ENCODE measurements at regions not wholly inside any gene's neighbourhood (a gene's known extent, or its start where the extent isn't known, plus 50 kb on each side); places are given as distances from the start of the nearest gene placed in this dataset.

GRCh38 chr3:109572301-109572700 lies 235.0 kb upstream of the DPPA4 start:
- no peaks in the 10 kb centered on the region for H3K27me3 Mint-ChIP-seq (ENCODE audit: unreplicated experiment)
- H3K27ac Mint-ChIP-seq (ENCODE audit: unreplicated experiment) = no peak overlapping the region
- CTCF ChIA-PET = no interaction called here
- no peak for TF ChIP-seq CTCF (IDR thresholded peaks at IDR 0.05; ENCODE audit: unreplicated experiment)
- H3K9me3 Mint-ChIP-seq (ENCODE audit: low read depth, unreplicated experiment) = peaks cover 5% of the 10 kb centered on the region
- no peaks in the 10 kb centered on the region for H3K36me3 Mint-ChIP-seq (ENCODE audit: insufficient read depth, unreplicated experiment)
- intact Hi-C loops (cut with micrococcal nuclease; ENCODE audit: unreplicated experiment) = no loop called here
- no TSS peak for BruUV-seq (replicated peaks)
- no peaks in the 10 kb centered on the region for H3K4me1 Mint-ChIP-seq (ENCODE audit: low read depth, unreplicated experiment)
- no peak overlapping the region for H3K4me3 Mint-ChIP-seq (ENCODE audit: low read depth, unreplicated experiment)
- no peak for DNase-seq

GRCh38 chr3:109596991-109597390 lies 259.6 kb upstream of the DPPA4 start:
- Mint-ChIP-seq H3K9me3 (ENCODE audit: low read depth, unreplicated experiment) (peaks cover 3% of the 10 kb centered on the region), H3K4me3 (ENCODE audit: low read depth, unreplicated experiment) (no peak overlapping the region), H3K4me1 (ENCODE audit: low read depth, unreplicated experiment) (peaks cover 8% of the 10 kb centered on the region), H3K36me3 (ENCODE audit: insufficient read depth, unreplicated experiment) (no peaks in the 10 kb centered on the region), H3K27me3 (ENCODE audit: unreplicated experiment) (no peaks in the 10 kb centered on the region), H3K27ac (ENCODE audit: unreplicated experiment) (no peak overlapping the region)
- no TSS peak for BruUV-seq (replicated peaks)
- TF ChIP-seq CTCF (IDR thresholded peaks at IDR 0.05; ENCODE audit: unreplicated experiment) = no peak
- CTCF ChIA-PET = no interaction called here
- intact Hi-C loops (cut with micrococcal nuclease; ENCODE audit: unreplicated experiment) = no loop called here
- no peak for DNase-seq

- intact Hi-C loops (cut with micrococcal nuclease; ENCODE audit: unreplicated experiment) = no loop called here
- Mint-ChIP-seq H3K27ac (ENCODE audit: unreplicated experiment) (no peak overlapping the region), H3K4me1 (ENCODE audit: low read depth, unreplicated experiment) (peaks cover 8% of the 10 kb centered on the region), H3K9me3 (ENCODE audit: low read depth, unreplicated experiment) (peaks cover 3% of the 10 kb centered on the region), H3K36me3 (ENCODE audit: insufficient read depth, unreplicated experiment) (no peaks in the 10 kb centered on the region), H3K4me3 (ENCODE audit: low read depth, unreplicated experiment) (no peak overlapping the region), H3K27me3 (ENCODE audit: unreplicated experiment) (no peaks in the 10 kb centered on the region)
- no peak for TF ChIP-seq CTCF (IDR thresholded peaks at IDR 0.05; ENCODE audit: unreplicated experiment)
- BruUV-seq (replicated peaks) = no TSS peak
- CTCF ChIA-PET = no interaction called here
- no peak for DNase-seq
These were observed 260.1 kb upstream of the DPPA4 start for GRCh38 chr3:109597444-109597843.

- H3K9me3 Mint-ChIP-seq (ENCODE audit: low read depth, unreplicated experiment) = peaks cover 3% of the 10 kb centered on the region
- no peak overlapping the region for H3K27ac Mint-ChIP-seq (ENCODE audit: unreplicated experiment)
- intact Hi-C loops (cut with micrococcal nuclease; ENCODE audit: unreplicated experiment) = no loop called here
- H3K36me3 Mint-ChIP-seq (ENCODE audit: insufficient read depth, unreplicated experiment) = no peaks in the 10 kb centered on the region
- CTCF ChIA-PET = no interaction called here
- no peak overlapping the region for H3K4me3 Mint-ChIP-seq (ENCODE audit: low read depth, unreplicated experiment)
- TF ChIP-seq CTCF (IDR thresholded peaks at IDR 0.05; ENCODE audit: unreplicated experiment) = no peak
- no TSS peak for BruUV-seq (replicated peaks)
- H3K27me3 Mint-ChIP-seq (ENCODE audit: unreplicated experiment) = no peaks in the 10 kb centered on the region
- H3K4me1 Mint-ChIP-seq (ENCODE audit: low read depth, unreplicated experiment) = no peaks in the 10 kb centered on the region
- no peak for DNase-seq
These were observed 270.6 kb upstream of the DPPA4 start for GRCh38 chr3:109607897-109608296.

GRCh38 chr3:109608574-109608973 lies 271.2 kb upstream of the DPPA4 start:
- TF ChIP-seq CTCF (IDR thresholded peaks at IDR 0.05; ENCODE audit: unreplicated experiment) = no peak
- intact Hi-C loops (cut with micrococcal nuclease; ENCODE audit: unreplicated experiment) = no loop called here
- H3K27ac Mint-ChIP-seq (ENCODE audit: unreplicated experiment) = no peak overlapping the region
- BruUV-seq (replicated peaks) = no TSS peak
- CTCF ChIA-PET = no interaction called here
- H3K36me3 Mint-ChIP-seq (ENCODE audit: insufficient read depth, unreplicated experiment) = no peaks in the 10 kb centered on the region
- H3K9me3 Mint-ChIP-seq (ENCODE audit: low read depth, unreplicated experiment) = peaks cover 3% of the 10 kb centered on the region
- H3K27me3 Mint-ChIP-seq (ENCODE audit: unreplicated experiment) = no peaks in the 10 kb centered on the region
- no peaks in the 10 kb centered on the region for H3K4me1 Mint-ChIP-seq (ENCODE audit: low read depth, unreplicated experiment)
- DNase-seq = no peak
- H3K4me3 Mint-ChIP-seq (ENCODE audit: low read depth, unreplicated experiment) = no peak overlapping the region

All from Calu3 (cell line).